Limb (tissue), 2 donors: ENCODE measurements at regions not wholly inside any gene's neighbourhood (a gene's known extent, or its start where the extent isn't known, plus 50 kb on each side); places are given as distances from the start of the nearest gene placed in this dataset.

Experiments
- DNase-seq, 2 donors: peaks; one replicate each; pipeline ENCODE4 v3.0.0-alpha.2; 2016; ENCODE audit errors: extremely low spot score in 2 of 2

GRCh38 chr5:164651546-164652275 lies 1146.3 kb downstream of the MAT2B start:
- DNase-seq = no peak

GRCh38 chr5:164652276-164652660 lies 1146.8 kb downstream of the MAT2B start:
- DNase-seq = no peak

- no peak for DNase-seq
These were observed 1158.0 kb downstream of the MAT2B start for GRCh38 chr5:164663198-164663989.

- no peak for DNase-seq
These were observed 1166.2 kb downstream of the MAT2B start for GRCh38 chr5:164671640-164672039.

- peak in 1 of 2 donors; percentile 3 for DNase-seq
These were observed 1166.8 kb downstream of the MAT2B start for GRCh38 chr5:164672205-164672604.

GRCh38 chr5:164672931-164673694 lies 1167.7 kb downstream of the MAT2B start:
- peak in 1 of 2 donors; percentile 13 for DNase-seq

- DNase-seq = no peak
These were observed 1174.0 kb downstream of the MAT2B start for GRCh38 chr5:164679461-164679860.

GRCh38 chr5:164680216-164680615 lies 1174.8 kb downstream of the MAT2B start:
- DNase-seq = no peak

GRCh38 chr5:164680812-164681520 lies 1175.5 kb downstream of the MAT2B start:
- DNase-seq = peak in 1 of 2 donors; percentile 5

- no peak for DNase-seq
These were observed 1182.0 kb downstream of the MAT2B start for GRCh38 chr5:164687391-164687790.

- DNase-seq = no peak
These were observed 1183.0 kb downstream of the MAT2B start for GRCh38 chr5:164688437-164688836.

- DNase-seq = no peak
These were observed 1203.4 kb downstream of the MAT2B start for GRCh38 chr5:164708831-164709230.

GRCh38 chr5:164713682-164714081 lies 1208.3 kb downstream of the MAT2B start:
- no peak for DNase-seq

GRCh38 chr5:164721116-164721515 lies 1215.7 kb downstream of the MAT2B start:
- DNase-seq = no peak

- DNase-seq = peak in 1 of 2 donors; percentile 18
These were observed 1216.2 kb downstream of the MAT2B start for GRCh38 chr5:164721656-164722055.

- no peak for DNase-seq
These were observed 1217.3 kb downstream of the MAT2B start for GRCh38 chr5:164722702-164723101.

GRCh38 chr5:164727012-164727411 lies 1221.6 kb downstream of the MAT2B start:
- no peak for DNase-seq

GRCh38 chr5:164728733-164729132 lies 1223.3 kb downstream of the MAT2B start:
- no peak for DNase-seq

GRCh38 chr5:164735334-164735733 lies 1229.9 kb downstream of the MAT2B start:
- DNase-seq = no peak

- no peak for DNase-seq
These were observed 1236.0 kb downstream of the MAT2B start for GRCh38 chr5:164741376-164741775.

- DNase-seq = no peak
These were observed 1236.6 kb downstream of the MAT2B start for GRCh38 chr5:164742025-164742424.
